NB4 (cell line): ENCODE measurements at regions not wholly inside any gene's neighbourhood (a gene's known extent, or its start where the extent isn't known, plus 50 kb on each side); places are given as distances from the start of the nearest gene placed in this dataset.

Source experiments
- DNase-seq: peaks from one replicate; pipeline ENCODE4 v3.0.0; 2010; ENCODE audit warnings: low read depth
- H3K4me3 ChIP-seq: one replicate; pipeline ENCODE4 v1.5.1; 2011; ENCODE audit warnings: mild to moderate bottlenecking, low read depth, low read length, moderate library complexity
- CTCF ChIP-seq: IDR thresholded peaks from one replicate; pipeline ENCODE4 v1.5.1; 2012; ENCODE audit warnings: low read depth, low read length
- MAX ChIP-seq: IDR thresholded peaks from 2 replicates; pipeline ENCODE4 v1.6.1; 2011; ENCODE audit warnings: low read depth, low read length
- MYC ChIP-seq: IDR thresholded peaks from 2 replicates; pipeline ENCODE4 v1.6.1; 2011; ENCODE audit warnings: low read depth, low read length
- POLR2A ChIP-seq: IDR thresholded peaks from 2 replicates; pipeline ENCODE4 v1.6.1; 2011; ENCODE audit warnings: mild to moderate bottlenecking; ENCODE audit not compliant: insufficient read length; ENCODE audit errors: extremely low read depth

GRCh38 chr6:53216301-53216700, 67.7 kb upstream of the GCM1 start:
- H3K4me3 ChIP-seq = no peak overlapping the region
- TF ChIP-seq MAX (no peak), POLR2A (no peak), MYC (no peak)
- DNase-seq = peak; percentile 68

- no peak for TF ChIP-seq POLR2A
- TF ChIP-seq MYC = no peak
- no peak for TF ChIP-seq MAX
- TF ChIP-seq CTCF = no peak
- no peak for DNase-seq
- no peak overlapping the region for H3K4me3 ChIP-seq
These were observed 65.5 kb upstream of the GCM1 start for GRCh38 chr6:53214172-53214571.

- TF ChIP-seq POLR2A (no peak), MAX (no peak), MYC (no peak), CTCF (no peak)
- DNase-seq = no peak
- no peak overlapping the region for H3K4me3 ChIP-seq
These were observed 62.2 kb upstream of the GCM1 start for GRCh38 chr6:53210811-53211210.

GRCh38 chr6:53209681-53210080, 61.0 kb upstream of the GCM1 start:
- TF ChIP-seq MYC = no peak
- TF ChIP-seq MAX = no peak
- TF ChIP-seq POLR2A = no peak
- TF ChIP-seq CTCF = no peak
- H3K4me3 ChIP-seq = no peak overlapping the region
- DNase-seq = no peak

- DNase-seq = no peak
- H3K4me3 ChIP-seq = no peak overlapping the region
- TF ChIP-seq POLR2A = no peak
- TF ChIP-seq MAX = no peak
- TF ChIP-seq CTCF = no peak
- no peak for TF ChIP-seq MYC
These were observed 57.1 kb upstream of the GCM1 start for GRCh38 chr6:53205778-53206177.

GRCh38 chr6:53203483-53203882, 54.8 kb upstream of the GCM1 start:
- TF ChIP-seq POLR2A (no peak), MYC (no peak), MAX (no peak), CTCF (no peak)
- H3K4me3 ChIP-seq = no peak overlapping the region
- no peak for DNase-seq
